ENCODE measurements at regions not wholly inside any gene's neighbourhood (a gene's known extent, or its start where the extent isn't known, plus 50 kb on each side); places are given as distances from the start of the nearest gene placed in this dataset.

- WGBS, 2 donors, result 70 to 79% methylated on average over 4 of the region's 4 CpGs
- Histone ChIP-seq H3K27ac (ENCODE audit: low read depth in 1 of 2, low read length in 1 of 2) (no peak overlapping the region), H3K36me3 (ENCODE audit: control insufficient read depth in 4 of 4, insufficient read depth in 4 of 4, low read length in 4 of 4) (no peaks in the 10 kb centered on the region), H3K9ac (ENCODE audit: insufficient read depth in 1 of 2, low read length in 2 of 2) (no peak overlapping the region), H3K4me3 (no peak overlapping the region), H3K27me3 (ENCODE audit: control insufficient read depth in 3 of 3, insufficient read depth in 3 of 3, low read length in 2 of 3) (no peaks in the 10 kb centered on the region), H3K4me1 (ENCODE audit: control insufficient read depth in 5 of 5, insufficient read depth in 5 of 5, low read length in 5 of 5) (no peaks in the 10 kb centered on the region), H3K9me3 (ENCODE audit: control insufficient read depth in 4 of 4, insufficient read depth in 3 of 4, low read length in 3 of 4) (peaks cover 0 to 2% (median 0%) of the 10 kb centered on the region in 4 donors)
- TF ChIP-seq, protein P1, sequence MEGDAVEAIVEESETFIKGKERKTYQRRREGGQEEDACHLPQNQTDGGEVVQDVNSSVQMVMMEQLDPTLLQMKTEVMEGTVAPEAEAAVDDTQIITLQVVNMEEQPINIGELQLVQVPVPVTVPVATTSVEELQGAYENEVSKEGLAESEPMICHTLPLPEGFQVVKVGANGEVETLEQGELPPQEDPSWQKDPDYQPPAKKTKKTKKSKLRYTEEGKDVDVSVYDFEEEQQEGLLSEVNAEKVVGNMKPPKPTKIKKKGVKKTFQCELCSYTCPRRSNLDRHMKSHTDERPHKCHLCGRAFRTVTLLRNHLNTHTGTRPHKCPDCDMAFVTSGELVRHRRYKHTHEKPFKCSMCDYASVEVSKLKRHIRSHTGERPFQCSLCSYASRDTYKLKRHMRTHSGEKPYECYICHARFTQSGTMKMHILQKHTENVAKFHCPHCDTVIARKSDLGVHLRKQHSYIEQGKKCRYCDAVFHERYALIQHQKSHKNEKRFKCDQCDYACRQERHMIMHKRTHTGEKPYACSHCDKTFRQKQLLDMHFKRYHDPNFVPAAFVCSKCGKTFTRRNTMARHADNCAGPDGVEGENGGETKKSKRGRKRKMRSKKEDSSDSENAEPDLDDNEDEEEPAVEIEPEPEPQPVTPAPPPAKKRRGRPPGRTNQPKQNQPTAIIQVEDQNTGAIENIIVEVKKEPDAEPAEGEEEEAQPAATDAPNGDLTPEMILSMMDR (IDR thresholded peaks at IDR 0.05; ENCODE audit: control extremely low read depth, extremely low read depth), result no peak
- no peak for ATAC-seq (ENCODE audit: insufficient read depth, low FRiP score)
- DNase-seq, result no peak
Measured at GRCh38 chr1:80445033-80445432, 1355.7 kb upstream of the ADGRL2 start.

DNA sequence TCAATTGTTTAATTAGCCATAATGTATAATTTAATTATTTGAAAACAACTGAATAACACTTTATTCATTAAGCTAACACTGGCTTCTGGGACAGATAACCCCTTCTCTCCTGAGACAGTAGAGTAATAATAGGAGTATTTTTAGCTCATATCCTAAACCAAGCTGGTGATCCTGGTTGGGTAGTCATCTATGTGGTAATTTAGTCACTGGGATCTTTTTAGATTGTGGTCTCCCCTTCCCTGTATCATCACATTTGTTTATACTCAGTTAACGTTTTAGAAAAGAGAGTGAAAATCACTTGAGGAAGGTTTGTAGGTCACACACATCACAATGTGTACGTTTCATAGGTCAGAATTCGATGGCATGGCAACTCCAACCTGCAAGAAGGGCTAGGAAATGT lies 1356.6 kb upstream of the ADGRL2 start:
- DNase-seq (no peak), ATAC-seq (ENCODE audit: insufficient read depth, low FRiP score) (no peak)
- Histone ChIP-seq H3K4me1 (ENCODE audit: control insufficient read depth in 5 of 5, insufficient read depth in 5 of 5, low read length in 5 of 5) (no peaks in the 10 kb centered on the region), H3K9me3 (ENCODE audit: control insufficient read depth in 4 of 4, insufficient read depth in 3 of 4, low read length in 3 of 4) (peaks cover 0 to 2% (median 0%) of the 10 kb centered on the region in 4 donors), H3K27ac (ENCODE audit: low read depth in 1 of 2, low read length in 1 of 2) (no peak overlapping the region), H3K27me3 (ENCODE audit: control insufficient read depth in 3 of 3, insufficient read depth in 3 of 3, low read length in 2 of 3) (no peaks in the 10 kb centered on the region), H3K36me3 (ENCODE audit: control insufficient read depth in 4 of 4, insufficient read depth in 4 of 4, low read length in 4 of 4) (no peaks in the 10 kb centered on the region), H3K9ac (ENCODE audit: insufficient read depth in 1 of 2, low read length in 2 of 2) (no peak overlapping the region), H3K4me3 (no peak overlapping the region)
- WGBS, 2 donors, result 73 to 81% methylated on average over 3 of the region's 3 CpGs
- TF ChIP-seq, protein P1 (IDR thresholded peaks at IDR 0.05; ENCODE audit: control extremely low read depth, extremely low read depth), result no peak

- Histone ChIP-seq H3K9ac (ENCODE audit: insufficient read depth in 1 of 2, low read length in 2 of 2) (no peak overlapping the region), H3K9me3 (ENCODE audit: control insufficient read depth in 4 of 4, insufficient read depth in 3 of 4, low read length in 3 of 4) (peaks cover 0 to 2% (median 0%) of the 10 kb centered on the region in 4 donors), H3K27me3 (ENCODE audit: control insufficient read depth in 3 of 3, insufficient read depth in 3 of 3, low read length in 2 of 3) (no peaks in the 10 kb centered on the region), H3K27ac (ENCODE audit: low read depth in 1 of 2, low read length in 1 of 2) (no peak overlapping the region), H3K4me3 (no peak overlapping the region), H3K4me1 (ENCODE audit: control insufficient read depth in 5 of 5, insufficient read depth in 5 of 5, low read length in 5 of 5) (no peaks in the 10 kb centered on the region), H3K36me3 (ENCODE audit: control insufficient read depth in 4 of 4, insufficient read depth in 4 of 4, low read length in 4 of 4) (no peaks in the 10 kb centered on the region)
- WGBS, 2 donors, result 76 to 80% methylated on average over 7 of the region's 7 CpGs
- DNase-seq (peak in 1 of 3 donors; percentile 11), ATAC-seq (ENCODE audit: insufficient read depth, low FRiP score) (no peak)
- TF ChIP-seq, protein P1 (IDR thresholded peaks at IDR 0.05; ENCODE audit: control extremely low read depth, extremely low read depth), result no peak
Measured at GRCh38 chr1:80441664-80442063, 1359.1 kb upstream of the ADGRL2 start.

- WGBS, 2 donors, result 79 to 82% methylated on average over 1 of the region's 1 CpG
- Histone ChIP-seq H3K27ac (ENCODE audit: low read depth in 1 of 2, low read length in 1 of 2) (no peak overlapping the region), H3K27me3 (ENCODE audit: control insufficient read depth in 3 of 3, insufficient read depth in 3 of 3, low read length in 2 of 3) (no peaks in the 10 kb centered on the region), H3K9me3 (ENCODE audit: control insufficient read depth in 4 of 4, insufficient read depth in 3 of 4, low read length in 3 of 4) (peaks cover 0 to 5% (median 0%) of the 10 kb centered on the region in 4 donors), H3K9ac (ENCODE audit: insufficient read depth in 1 of 2, low read length in 2 of 2) (no peak overlapping the region), H3K36me3 (ENCODE audit: control insufficient read depth in 4 of 4, insufficient read depth in 4 of 4, low read length in 4 of 4) (no peaks in the 10 kb centered on the region), H3K4me3 (no peak overlapping the region), H3K4me1 (ENCODE audit: control insufficient read depth in 5 of 5, insufficient read depth in 5 of 5, low read length in 5 of 5) (no peaks in the 10 kb centered on the region)
- TF ChIP-seq, protein P1 (IDR thresholded peaks at IDR 0.05; ENCODE audit: control extremely low read depth, extremely low read depth), result no peak
- ATAC-seq (ENCODE audit: insufficient read depth, low FRiP score) (no peak), DNase-seq (peak in 1 of 3 donors; percentile 17)
Measured at GRCh38 chr1:80436851-80437250, 1363.9 kb upstream of the ADGRL2 start.

Data from lung (tissue), 11 donors.